ENCODE measurements at regions not wholly inside any gene's neighbourhood (a gene's known extent, or its start where the extent isn't known, plus 50 kb on each side); places are given as distances from the start of the nearest gene placed in this dataset.

- H2AFZ ChIP-seq (ENCODE audit: low read length): no peak overlapping the region
- no peak for TF ChIP-seq CTCF (conservative IDR thresholded peaks at IDR 0.05 in 1 of 2, IDR thresholded peaks at IDR 0.05 in 1 of 2; ENCODE audit: low read depth in 1 of 2, low read length in 2 of 2)
- TF ChIP-seq EZH2 (IDR thresholded peaks at IDR 0.05; ENCODE audit: low read length, missing control alignments): no peak
- no peaks in the 10 kb centered on the region for H3K27me3 ChIP-seq (ENCODE audit: control insufficient read depth, insufficient read depth, low read length)
- H3K79me2 ChIP-seq (ENCODE audit: control insufficient read depth, insufficient read depth, low read length): no peaks in the 10 kb centered on the region
- no peaks in the 10 kb centered on the region for H3K4me1 ChIP-seq (ENCODE audit: control insufficient read depth, extremely low read depth, insufficient read depth, low read length)
- H3K9me3 ChIP-seq (ENCODE audit: control insufficient read depth, insufficient read depth, low read depth, low read length): no peaks in the 10 kb centered on the region
- H4K20me1 ChIP-seq (ENCODE audit: control insufficient read depth, extremely low read depth, insufficient read depth, low read length): no peaks in the 10 kb centered on the region
- DNase-seq (ENCODE audit: low read depth in 2 of 2): no peak
- no peak overlapping the region for H3K4me3 ChIP-seq (replicated peaks in 1 of 4; ENCODE audit: control extremely low read depth in 1 of 4, insufficient read depth in 1 of 4, low read depth in 3 of 4, low read length in 4 of 4)
- no peak overlapping the region for H3K27ac ChIP-seq (ENCODE audit: insufficient read depth, low read length)
- H3K4me2 ChIP-seq (ENCODE audit: extremely low read depth, insufficient read depth, low read length): no peak overlapping the region
- no peaks in the 10 kb centered on the region for H3K36me3 ChIP-seq (ENCODE audit: control insufficient read depth, insufficient read depth, low read length)
- H3K9ac ChIP-seq (ENCODE audit: insufficient read depth, low read length): no peak overlapping the region
These were observed 821.3 kb downstream of the NLGN4Y start for GRCh38 chrY:15345471-15346155.

- Histone ChIP-seq H4K20me1 (ENCODE audit: control insufficient read depth, extremely low read depth, insufficient read depth, low read length) (no peaks in the 10 kb centered on the region), H3K27ac (ENCODE audit: insufficient read depth, low read length) (no peak overlapping the region), H2AFZ (ENCODE audit: low read length) (no peak overlapping the region), H3K79me2 (ENCODE audit: control insufficient read depth, insufficient read depth, low read length) (no peaks in the 10 kb centered on the region), H3K27me3 (ENCODE audit: control insufficient read depth, insufficient read depth, low read length) (no peaks in the 10 kb centered on the region), H3K4me1 (ENCODE audit: control insufficient read depth, extremely low read depth, insufficient read depth, low read length) (no peaks in the 10 kb centered on the region), H3K4me3 (replicated peaks in 1 of 4; ENCODE audit: control extremely low read depth in 1 of 4, insufficient read depth in 1 of 4, low read depth in 3 of 4, low read length in 4 of 4) (no peak overlapping the region), H3K4me2 (ENCODE audit: extremely low read depth, insufficient read depth, low read length) (no peak overlapping the region), H3K9me3 (ENCODE audit: control insufficient read depth, insufficient read depth, low read depth, low read length) (no peaks in the 10 kb centered on the region), H3K9ac (ENCODE audit: insufficient read depth, low read length) (no peak overlapping the region), H3K36me3 (ENCODE audit: control insufficient read depth, insufficient read depth, low read length) (no peaks in the 10 kb centered on the region)
- no peak for TF ChIP-seq EZH2 (IDR thresholded peaks at IDR 0.05; ENCODE audit: low read length, missing control alignments)
- no peak for TF ChIP-seq CTCF (conservative IDR thresholded peaks at IDR 0.05 in 1 of 2, IDR thresholded peaks at IDR 0.05 in 1 of 2; ENCODE audit: low read depth in 1 of 2, low read length in 2 of 2)
- DNase-seq (ENCODE audit: low read depth in 2 of 2): no peak
These were observed 825.0 kb downstream of the NLGN4Y start for GRCh38 chrY:15349351-15349750.

- no peak overlapping the region for H2AFZ ChIP-seq (ENCODE audit: low read length)
- no peak overlapping the region for H3K4me3 ChIP-seq (replicated peaks in 1 of 4; ENCODE audit: control extremely low read depth in 1 of 4, insufficient read depth in 1 of 4, low read depth in 3 of 4, low read length in 4 of 4)
- no peak overlapping the region for H3K4me2 ChIP-seq (ENCODE audit: extremely low read depth, insufficient read depth, low read length)
- DNase-seq (ENCODE audit: low read depth in 2 of 2): no peak
- no peaks in the 10 kb centered on the region for H3K36me3 ChIP-seq (ENCODE audit: control insufficient read depth, insufficient read depth, low read length)
- no peaks in the 10 kb centered on the region for H3K4me1 ChIP-seq (ENCODE audit: control insufficient read depth, extremely low read depth, insufficient read depth, low read length)
- H3K79me2 ChIP-seq (ENCODE audit: control insufficient read depth, insufficient read depth, low read length): no peaks in the 10 kb centered on the region
- no peaks in the 10 kb centered on the region for H3K27me3 ChIP-seq (ENCODE audit: control insufficient read depth, insufficient read depth, low read length)
- no peaks in the 10 kb centered on the region for H3K9me3 ChIP-seq (ENCODE audit: control insufficient read depth, insufficient read depth, low read depth, low read length)
- no peak overlapping the region for H3K9ac ChIP-seq (ENCODE audit: insufficient read depth, low read length)
- TF ChIP-seq EZH2 (IDR thresholded peaks at IDR 0.05; ENCODE audit: low read length, missing control alignments) (no peak), CTCF (conservative IDR thresholded peaks at IDR 0.05 in 1 of 2, IDR thresholded peaks at IDR 0.05 in 1 of 2; ENCODE audit: low read depth in 1 of 2, low read length in 2 of 2) (no peak)
- no peaks in the 10 kb centered on the region for H4K20me1 ChIP-seq (ENCODE audit: control insufficient read depth, extremely low read depth, insufficient read depth, low read length)
- H3K27ac ChIP-seq (ENCODE audit: insufficient read depth, low read length): no peak overlapping the region
These were observed 831.0 kb downstream of the NLGN4Y start for GRCh38 chrY:15355321-15355720.
